ENCODE measurements at regions not wholly inside any gene's neighbourhood (a gene's known extent, or its start where the extent isn't known, plus 50 kb on each side); places are given as distances from the start of the nearest gene placed in this dataset.

GRCh38 chr5:68405784-68406743 is 190.5 kb downstream of the PIK3R1 start:
- H3K9me3 Mint-ChIP-seq = peaks cover 7% of the 10 kb centered on the region
- DNase-seq = no peak
- H3K4me1 Mint-ChIP-seq = peaks cover 26% of the 10 kb centered on the region
- POLR2A ChIA-PET = interaction anchor here (1.1 to 1.8 kb wide), 3 partner anchors 21 to 191 kb away, joined by 3 to 6 read pairs (median 5); partner anchors contain the start of gene PIK3R1
- peak overlapping the region; percentile 67 for H3K4me3 Mint-ChIP-seq
- H3K27ac Mint-ChIP-seq = peak overlapping the region; percentile 91
- peak; percentile 45 for ATAC-seq (ENCODE audit: low read depth)
- H3K36me3 Mint-ChIP-seq = peaks cover 5% of the 10 kb centered on the region
- H3K27me3 Mint-ChIP-seq = no peaks in the 10 kb centered on the region

- peak overlapping the region; percentile 91 for H3K27ac Mint-ChIP-seq
- no peaks in the 10 kb centered on the region for H3K27me3 Mint-ChIP-seq
- ATAC-seq (ENCODE audit: low read depth) (peak; percentile 69), DNase-seq (peak; percentile 41)
- peaks cover 4% of the 10 kb centered on the region for H3K9me3 Mint-ChIP-seq
- POLR2A ChIA-PET = interaction anchor here (0.6 to 1.8 kb wide), 3 partner anchors 28 to 560 kb away, joined by 3 to 6 read pairs (median 5); partner anchors contain the start of gene PIK3R1
- H3K4me3 Mint-ChIP-seq = peak overlapping the region; percentile 67
- peaks cover 4% of the 10 kb centered on the region for H3K36me3 Mint-ChIP-seq
- H3K4me1 Mint-ChIP-seq = peaks cover 26% of the 10 kb centered on the region
Observed at GRCh38 chr5:68406767-68407241, 191.2 kb downstream of the PIK3R1 start.

- DNase-seq (no peak), ATAC-seq (ENCODE audit: low read depth) (peak; percentile 44)
- H3K4me3 Mint-ChIP-seq = peak overlapping the region; percentile 67
- peaks cover 26% of the 10 kb centered on the region for H3K4me1 Mint-ChIP-seq
- peaks cover 4% of the 10 kb centered on the region for H3K9me3 Mint-ChIP-seq
- H3K36me3 Mint-ChIP-seq = peaks cover 4% of the 10 kb centered on the region
- H3K27me3 Mint-ChIP-seq = no peaks in the 10 kb centered on the region
- H3K27ac Mint-ChIP-seq = peak overlapping the region; percentile 91
- POLR2A ChIA-PET = interaction anchor here (0.6 to 1.3 kb wide), 3 partner anchors 123 to 560 kb away, joined by 3 to 5 read pairs (median 3); partner anchors contain the start of gene PIK3R1
Observed at GRCh38 chr5:68407311-68408239, 192.0 kb downstream of the PIK3R1 start.

GRCh38 chr5:68408345-68408871 is 192.9 kb downstream of the PIK3R1 start:
- H3K36me3 Mint-ChIP-seq = peaks cover 2% of the 10 kb centered on the region
- no peak overlapping the region for H3K27ac Mint-ChIP-seq
- H3K4me1 Mint-ChIP-seq = peaks cover 26% of the 10 kb centered on the region
- H3K4me3 Mint-ChIP-seq = no peak overlapping the region
- H3K27me3 Mint-ChIP-seq = no peaks in the 10 kb centered on the region
- peaks cover 2% of the 10 kb centered on the region for H3K9me3 Mint-ChIP-seq
- POLR2A ChIA-PET = interaction anchor here (0.6 kb wide), 1 partner anchor 124 kb away, joined by 3 read pairs; no protein-coding TSS in a partner anchor
- DNase-seq = no peak
- ATAC-seq (ENCODE audit: low read depth) = no peak

GRCh38 chr5:68409259-68409658 is 193.7 kb downstream of the PIK3R1 start:
- Mint-ChIP-seq H3K27me3 (no peaks in the 10 kb centered on the region), H3K9me3 (peaks cover 2% of the 10 kb centered on the region), H3K4me3 (no peak overlapping the region), H3K36me3 (peaks cover 3% of the 10 kb centered on the region), H3K27ac (no peak overlapping the region), H3K4me1 (peaks cover 26% of the 10 kb centered on the region)
- ATAC-seq (ENCODE audit: low read depth) (no peak), DNase-seq (no peak)
- POLR2A ChIA-PET = no interaction called here

GRCh38 chr5:68411161-68411560 is 195.6 kb downstream of the PIK3R1 start:
- H3K27ac Mint-ChIP-seq = no peak overlapping the region
- ATAC-seq (ENCODE audit: low read depth) = no peak
- H3K27me3 Mint-ChIP-seq = no peaks in the 10 kb centered on the region
- peaks cover 21% of the 10 kb centered on the region for H3K4me1 Mint-ChIP-seq
- peaks cover 1% of the 10 kb centered on the region for H3K36me3 Mint-ChIP-seq
- no peaks in the 10 kb centered on the region for H3K9me3 Mint-ChIP-seq
- DNase-seq = no peak
- POLR2A ChIA-PET = no interaction called here
- no peak overlapping the region for H3K4me3 Mint-ChIP-seq

- POLR2A ChIA-PET = no interaction called here
- Mint-ChIP-seq H3K9me3 (no peaks in the 10 kb centered on the region), H3K4me3 (peak overlapping the region; percentile 4), H3K27ac (no peak overlapping the region), H3K27me3 (no peaks in the 10 kb centered on the region), H3K4me1 (peaks cover 8% of the 10 kb centered on the region), H3K36me3 (peaks cover 1% of the 10 kb centered on the region)
- ATAC-seq (ENCODE audit: low read depth) (no peak), DNase-seq (no peak)
Observed at GRCh38 chr5:68415177-68416085, 199.9 kb downstream of the PIK3R1 start.

GRCh38 chr5:68416714-68417113 is 201.2 kb downstream of the PIK3R1 start:
- H3K27me3 Mint-ChIP-seq = no peaks in the 10 kb centered on the region
- ATAC-seq (ENCODE audit: low read depth) (no peak), DNase-seq (no peak)
- H3K4me3 Mint-ChIP-seq = no peak overlapping the region
- no peaks in the 10 kb centered on the region for H3K9me3 Mint-ChIP-seq
- H3K27ac Mint-ChIP-seq = no peak overlapping the region
- H3K36me3 Mint-ChIP-seq = peaks cover 1% of the 10 kb centered on the region
- POLR2A ChIA-PET = no interaction called here
- peaks cover 8% of the 10 kb centered on the region for H3K4me1 Mint-ChIP-seq

- H3K9me3 Mint-ChIP-seq = no peaks in the 10 kb centered on the region
- no peak for DNase-seq
- no peaks in the 10 kb centered on the region for H3K27me3 Mint-ChIP-seq
- peaks cover 11% of the 10 kb centered on the region for H3K4me1 Mint-ChIP-seq
- H3K4me3 Mint-ChIP-seq = no peak overlapping the region
- no peak for ATAC-seq (ENCODE audit: low read depth)
- H3K27ac Mint-ChIP-seq = no peak overlapping the region
- POLR2A ChIA-PET = no interaction called here
- peaks cover 1% of the 10 kb centered on the region for H3K36me3 Mint-ChIP-seq
Observed at GRCh38 chr5:68418201-68418600, 202.6 kb downstream of the PIK3R1 start.

GRCh38 chr5:68418680-68419079 is 203.1 kb downstream of the PIK3R1 start:
- Mint-ChIP-seq H3K27ac (no peak overlapping the region), H3K4me3 (no peak overlapping the region), H3K27me3 (no peaks in the 10 kb centered on the region), H3K36me3 (no peaks in the 10 kb centered on the region), H3K4me1 (peaks cover 14% of the 10 kb centered on the region), H3K9me3 (no peaks in the 10 kb centered on the region)
- POLR2A ChIA-PET = no interaction called here
- ATAC-seq (ENCODE audit: low read depth) = no peak
- no peak for DNase-seq

- DNase-seq = no peak
- POLR2A ChIA-PET = no interaction called here
- H3K27ac Mint-ChIP-seq = no peak overlapping the region
- H3K4me3 Mint-ChIP-seq = no peak overlapping the region
- no peaks in the 10 kb centered on the region for H3K27me3 Mint-ChIP-seq
- H3K9me3 Mint-ChIP-seq = no peaks in the 10 kb centered on the region
- H3K4me1 Mint-ChIP-seq = peaks cover 14% of the 10 kb centered on the region
- H3K36me3 Mint-ChIP-seq = no peaks in the 10 kb centered on the region
- ATAC-seq (ENCODE audit: low read depth) = no peak
Observed at GRCh38 chr5:68419081-68419636, 203.6 kb downstream of the PIK3R1 start.

All from activated naive CD8-positive, alpha-beta T cell treated with anti-CD3 and anti-CD28 coated beads, Interleukin-2, amount 10 ng/mL, durations not matched to agents 7 days and 5 days (primary cell).